Stimulated activated CD8-positive, alpha-beta memory T cell treated with anti-CD3 and anti-CD28 coated beads, Interleukin-15, amount 100 ng/mL, for 4 hours (primary cell): ENCODE measurements at regions not wholly inside any gene's neighbourhood (a gene's known extent, or its start where the extent isn't known, plus 50 kb on each side); places are given as distances from the start of the nearest gene placed in this dataset.

Experiments
- DNase-seq, 2 donors: peaks; one replicate each; pipeline ENCODE4 v3.0.0-alpha.2; 2020; ENCODE audit warnings: low read depth in 2 of 2

DNA sequence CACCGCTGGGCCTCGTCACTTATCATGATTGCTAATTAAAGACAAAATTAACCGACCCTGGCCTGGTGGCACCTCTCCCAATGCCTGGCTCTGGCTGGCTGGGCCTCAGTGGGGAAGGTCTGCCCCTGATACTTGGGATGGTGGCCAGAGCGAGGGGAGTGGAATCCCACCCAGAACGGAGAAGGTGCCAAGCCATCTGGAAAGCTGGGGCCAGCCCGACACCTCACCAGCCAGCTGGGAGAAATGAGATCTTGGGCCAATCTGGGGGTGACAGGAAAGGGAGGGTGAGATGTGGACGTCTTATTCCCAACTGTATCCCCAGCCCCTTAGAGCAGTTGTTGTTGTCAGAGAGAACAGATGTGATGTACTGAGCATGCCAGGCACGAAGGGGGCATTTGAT, 215.0 kb upstream of the PWP1 start:
- no peak for DNase-seq

DNA sequence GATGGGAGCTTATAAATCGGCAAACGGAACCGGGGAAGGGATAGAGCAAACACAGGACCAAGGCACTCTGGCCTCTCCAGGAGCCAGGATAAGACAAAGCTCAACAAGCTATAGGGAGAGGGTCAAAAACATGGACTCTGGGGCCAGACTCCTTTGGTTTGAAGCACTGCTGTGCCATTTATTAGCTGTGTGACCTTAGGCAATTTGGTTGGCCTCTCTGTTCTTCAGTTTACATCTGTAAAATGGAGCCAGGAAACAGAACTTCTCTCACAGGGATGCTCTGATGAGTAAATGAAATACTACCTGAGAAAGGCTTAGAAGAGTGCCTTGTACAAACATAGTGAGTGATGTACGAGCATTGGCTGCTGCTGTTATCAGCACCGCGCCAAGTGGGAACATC, 213.3 kb upstream of the PWP1 start:
- DNase-seq, result no peak

GRCh38 chr12:107474099-107474498, 211.5 kb upstream of the PWP1 start:
- DNase-seq, result no peak

- no peak for DNase-seq
These were observed 210.7 kb upstream of the PWP1 start for GRCh38 chr12:107474639-107475539.

DNA sequence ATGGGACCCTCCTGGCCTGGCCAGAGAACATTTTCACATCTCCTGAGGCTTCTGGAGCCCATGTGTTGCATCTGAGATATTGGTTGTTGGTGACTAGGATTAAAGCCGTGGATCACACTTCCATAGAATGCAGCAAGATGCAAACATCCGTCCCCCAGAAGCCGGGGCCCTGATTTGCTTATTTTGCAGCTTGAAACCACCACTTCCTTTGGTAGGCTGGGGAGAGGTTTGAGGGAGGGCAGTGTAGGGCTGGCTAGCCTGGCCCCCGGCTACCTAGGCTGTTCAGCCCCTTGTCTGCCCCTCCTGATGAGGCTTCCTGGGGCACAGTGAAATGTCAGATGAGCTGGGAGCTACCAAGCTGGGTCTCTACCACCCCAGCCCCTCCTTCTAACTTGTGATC, 209.7 kb upstream of the PWP1 start:
- DNase-seq, result no peak

GRCh38 chr12:107477018-107477417, 208.6 kb upstream of the PWP1 start:
- no peak for DNase-seq

- DNase-seq, result no peak
These were observed 207.5 kb upstream of the PWP1 start for GRCh38 chr12:107477947-107478610.

DNA sequence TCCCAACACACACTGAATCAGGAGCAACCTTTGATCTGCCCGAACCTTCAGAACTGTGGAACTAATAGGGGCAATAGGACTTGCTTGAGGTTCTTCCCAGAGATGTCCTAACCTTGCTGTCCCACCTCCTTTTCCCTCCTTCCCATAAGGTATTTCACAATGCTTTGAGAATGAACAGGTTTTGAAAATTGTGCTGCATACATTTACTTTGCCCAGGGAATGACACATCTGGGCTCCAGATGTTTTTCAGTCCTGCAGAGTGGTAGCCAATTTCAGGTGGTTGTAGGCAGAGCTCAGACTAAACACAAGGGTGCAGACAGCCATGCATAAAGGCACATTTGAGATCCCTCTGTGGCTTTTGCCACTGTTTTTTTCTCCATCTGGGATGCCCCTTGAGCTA, 206.7 kb upstream of the PWP1 start:
- no peak for DNase-seq

GRCh38 chr12:107480836-107481608, 204.6 kb upstream of the PWP1 start:
- DNase-seq, result no peak

DNA sequence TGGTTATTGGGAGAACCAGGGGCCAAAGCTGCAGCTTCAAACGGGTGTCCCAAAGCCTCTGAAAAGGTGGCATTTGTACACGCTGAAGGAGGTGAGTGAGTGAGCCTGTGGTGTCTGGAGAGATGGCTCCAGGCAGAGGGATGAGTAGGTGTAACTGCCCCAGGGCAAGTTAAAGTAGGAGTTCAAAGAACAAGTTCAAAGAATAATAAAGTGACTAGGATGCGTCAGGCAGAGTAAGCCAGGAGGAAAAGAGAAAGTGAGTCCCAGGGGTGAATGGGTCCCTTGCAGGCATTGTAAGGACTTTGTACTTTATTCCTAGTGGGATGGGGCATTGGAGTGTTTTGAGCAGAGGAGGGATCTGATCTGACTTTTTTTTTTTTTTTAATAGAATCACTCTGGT, 201.4 kb upstream of the PWP1 start:
- no peak for DNase-seq

- DNase-seq, result no peak
These were observed 200.7 kb upstream of the PWP1 start for GRCh38 chr12:107484941-107485340.

GRCh38 chr12:107485731-107486130, 199.9 kb upstream of the PWP1 start:
- no peak for DNase-seq

- no peak for DNase-seq
These were observed 199.3 kb upstream of the PWP1 start for GRCh38 chr12:107486140-107486892.

DNA sequence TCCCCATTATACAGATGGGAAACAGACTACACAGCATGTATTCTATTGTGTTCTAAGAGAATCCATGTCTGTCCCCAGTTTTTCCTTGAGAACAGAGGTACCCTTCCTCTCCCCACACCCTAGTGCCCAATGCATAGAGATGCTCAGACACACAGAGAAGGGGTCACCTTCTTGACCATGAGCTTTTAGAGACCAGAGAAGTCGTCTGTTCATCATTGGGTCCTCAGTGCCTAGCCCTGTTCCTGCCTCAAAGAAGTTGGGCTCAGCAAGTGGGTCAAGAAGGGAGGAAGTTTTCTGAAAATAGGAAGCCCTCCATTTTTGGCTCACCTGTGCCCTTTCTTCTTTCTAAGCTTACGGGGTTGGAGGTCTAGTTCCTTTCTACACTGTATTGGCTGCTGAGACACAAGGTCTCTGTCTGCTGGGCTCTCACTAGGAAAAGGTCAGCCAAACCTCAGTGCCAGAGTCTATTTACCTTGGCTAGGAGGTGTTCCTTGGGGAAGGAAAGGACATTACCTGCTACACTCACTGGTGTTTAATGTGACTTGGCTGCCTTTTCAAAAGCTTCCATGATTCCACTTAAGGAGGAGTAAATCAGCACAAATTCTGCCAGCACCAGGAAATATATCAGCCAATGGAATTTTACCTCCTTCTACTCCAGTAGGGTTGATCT, 198.5 kb upstream of the PWP1 start:
- DNase-seq, result no peak

GRCh38 chr12:107488666-107489065, 196.9 kb upstream of the PWP1 start:
- DNase-seq, result no peak

GRCh38 chr12:107490010-107490409, 195.6 kb upstream of the PWP1 start:
- no peak for DNase-seq

- no peak for DNase-seq
These were observed 193.7 kb upstream of the PWP1 start for GRCh38 chr12:107491856-107492255.

DNA sequence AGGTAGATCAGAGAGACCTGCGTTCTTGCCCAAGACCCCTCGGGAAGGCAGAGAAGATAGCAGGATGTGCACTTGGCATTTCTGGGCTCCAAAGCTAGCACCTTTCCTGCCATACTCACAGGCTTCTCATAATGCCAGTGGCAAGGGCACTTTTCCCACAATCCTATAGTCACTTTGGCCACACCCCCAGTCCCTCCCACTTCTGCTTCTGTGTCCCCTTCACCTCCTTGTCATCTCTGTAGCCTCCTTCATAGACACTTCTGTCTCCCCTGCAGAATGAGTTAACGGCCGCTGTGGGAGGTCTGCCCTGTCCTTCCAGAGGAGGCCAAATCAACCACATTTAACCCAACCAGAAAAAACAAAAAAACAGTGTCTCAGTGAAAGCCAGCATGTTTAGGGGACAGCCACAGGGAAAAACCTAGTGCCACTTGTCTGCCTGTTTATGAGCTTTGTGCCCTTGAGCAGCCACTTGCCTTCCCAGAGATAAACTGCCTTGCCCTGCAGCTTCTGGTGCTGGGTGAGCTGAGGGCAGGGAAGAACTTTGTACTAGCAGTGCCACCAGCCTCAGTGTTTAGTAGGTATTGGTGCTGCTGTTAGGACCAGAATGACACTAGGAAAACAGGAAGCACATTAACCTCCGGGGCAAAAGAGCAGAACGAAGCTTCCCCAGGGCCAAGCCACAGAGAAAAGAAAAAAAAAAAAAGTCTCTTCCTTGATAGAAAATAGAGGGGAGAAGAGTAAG, 193.0 kb upstream of the PWP1 start:
- DNase-seq, result no peak

- DNase-seq, result no peak
These were observed 192.5 kb upstream of the PWP1 start for GRCh38 chr12:107493135-107493494.

DNA sequence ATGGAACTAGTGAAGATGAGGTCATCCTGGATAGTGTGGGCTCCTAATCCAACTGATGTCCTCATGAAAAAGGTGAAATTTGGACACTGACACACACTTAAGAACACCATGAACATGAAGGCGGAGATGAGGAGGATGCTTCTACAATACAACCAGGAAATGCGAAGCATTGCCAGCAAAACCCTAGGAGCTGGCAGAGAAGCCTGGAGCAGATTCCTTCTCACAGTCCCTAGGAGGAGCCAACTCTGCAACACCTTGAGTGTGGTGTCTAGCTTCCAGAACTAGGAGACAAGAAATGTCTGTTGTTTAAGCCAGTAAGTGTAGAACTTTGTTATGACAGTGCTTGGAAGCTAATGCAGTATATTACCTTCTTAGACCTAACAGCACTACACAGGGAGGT, 191.9 kb upstream of the PWP1 start:
- DNase-seq, result no peak

GRCh38 chr12:107494331-107494730, 191.3 kb upstream of the PWP1 start:
- no peak for DNase-seq
